OCI-LY7 (cell line): ENCODE measurements at regions not wholly inside any gene's neighbourhood (a gene's known extent, or its start where the extent isn't known, plus 50 kb on each side); places are given as distances from the start of the nearest gene placed in this dataset.

Experiments used
- BruUV-seq: library from RNA; stranded (reverse); fragments of 400-500 nt; replicated peaks from 2 replicates; lab custom pipeline; 2021; lab: Mats Ljungman, UMichigan
- CTCF ChIA-PET: fragments of 300-600 bp; sonication (Branson Sonifier 250); formaldehyde crosslinking; loops from one replicate; lab custom pipeline; 2022; ENCODE audit warnings: antibody characterized with exemption; ENCODE audit not compliant: unreplicated experiment; lab: Charles Lee
- POLR2A ChIA-PET: fragments of 300-600 bp; sonication (Branson Sonifier 250); formaldehyde crosslinking; loops from one replicate; lab custom pipeline; 2022; ENCODE audit warnings: antibody characterized with exemption; lab: Charles Lee
- DNase-seq: peaks from one replicate; pipeline ENCODE4 v3.0.0-alpha.2; 2015; ENCODE audit warnings: low spot score
- H2AFZ ChIP-seq: fragments of 200-600 bp; sonication (generic), shearing (Covaris generic); 2 replicates; pipeline ENCODE4 v1.6.1; 2014; ENCODE audit warnings: mild to moderate bottlenecking, antibody characterized with exemption, low read length, moderate library complexity
- H3K27ac ChIP-seq: fragments of 200-600 bp; sonication (generic); 2 replicates; pipeline ENCODE4 v1.5.1; 2014; ENCODE audit warnings: mixed run types, low read depth, mild to moderate bottlenecking, moderate library complexity, low read length, inconsistent platforms; ENCODE audit not compliant: poor library complexity, severe bottlenecking
- H3K36me3 ChIP-seq: fragments of 200-600 bp; sonication (generic); 2 replicates; pipeline ENCODE4 v1.6.1; 2014; ENCODE audit warnings: mild to moderate bottlenecking, antibody characterized with exemption, low read length, moderate library complexity, mixed read lengths; ENCODE audit not compliant: insufficient read depth
- H3K4me1 ChIP-seq: fragments of 200-600 bp; sonication (generic); 2 replicates; pipeline ENCODE4 v1.5.1; 2014; ENCODE audit warnings: mild to moderate bottlenecking, low read length; ENCODE audit not compliant: insufficient read depth, poor library complexity, severe bottlenecking
- H3K4me2 ChIP-seq: fragments of 200-600 bp; sonication (generic); 2 replicates; pipeline ENCODE4 v1.6.1; 2014; ENCODE audit warnings: mild to moderate bottlenecking, low read length
- H3K4me3 ChIP-seq: fragments of 200-600 bp; sonication (generic); 2 replicates; pipeline ENCODE4 v1.5.1; 2014; ENCODE audit warnings: mild to moderate bottlenecking, low read depth, low read length; ENCODE audit not compliant: poor library complexity, severe bottlenecking
- H3K79me2 ChIP-seq: fragments of 200-600 bp; sonication (generic); 2 replicates; pipeline ENCODE4 v1.6.1; 2016; ENCODE audit warnings: low read depth, mild to moderate bottlenecking, low read length, moderate library complexity, mixed read lengths; ENCODE audit not compliant: insufficient read depth
- H3K9me2 ChIP-seq: fragments of 200-600 bp; sonication (generic); 2 replicates; pipeline ENCODE4 v1.6.1; 2016; ENCODE audit warnings: mild to moderate bottlenecking, low read length, mixed read lengths; ENCODE audit not compliant: insufficient read depth
- H3K9me3 ChIP-seq: fragments of 200-600 bp; sonication (generic); 2 replicates; pipeline ENCODE4 v1.6.1; 2014; ENCODE audit warnings: mild to moderate bottlenecking, mixed run types, low read length, mixed read lengths
- H4K20me1 ChIP-seq: fragments of 200-600 bp; sonication (generic); 2 replicates; pipeline ENCODE4 v1.6.1; 2014; ENCODE audit warnings: mild to moderate bottlenecking, antibody characterized with exemption, low read length, moderate library complexity, mixed read lengths; ENCODE audit not compliant: insufficient read depth
- CTCF ChIP-seq: fragments of 200-600 bp; sonication (generic); conservative IDR thresholded peaks from 2 replicates; pipeline ENCODE4 v1.5.1; 2014; ENCODE audit warnings: mild to moderate bottlenecking, antibody characterized with exemption, low read length, moderate library complexity, mixed read lengths
- EZH2phosphoT487 ChIP-seq: fragments of 200-600 bp; sonication (generic); IDR thresholded peaks from 2 replicates; pipeline ENCODE4 v1.6.1; 2018; ENCODE audit warnings: low read depth, borderline replicate concordance, mild to moderate bottlenecking, mixed run types, antibody characterized with exemption, low read length, moderate library complexity, mixed read lengths
- intact Hi-C: fragments of 100-400 bp; cut with micrococcal nuclease; formaldehyde crosslinking; loops from one replicate; pipeline ENCODE4 v1.10.0; 2022; ENCODE audit not compliant: unreplicated experiment

GRCh38 chr10:71039551-71039950 lies 151.2 kb upstream of the PCBD1 start:
- no peak for TF ChIP-seq EZH2phosphoT487
- TF ChIP-seq CTCF: no peak
- CTCF ChIA-PET: no interaction called here
- DNase-seq: no peak
- Histone ChIP-seq H3K9me3 (no peaks in the 10 kb centered on the region), H4K20me1 (no peaks in the 10 kb centered on the region), H3K4me3 (no peak overlapping the region), H3K4me1 (no peaks in the 10 kb centered on the region), H3K9me2 (no peaks in the 10 kb centered on the region), H3K27ac (no peak overlapping the region), H3K4me2 (no peak overlapping the region), H3K79me2 (no peaks in the 10 kb centered on the region), H2AFZ (no peak overlapping the region), H3K36me3 (no peaks in the 10 kb centered on the region)
- intact Hi-C loops: no loop called here
- POLR2A ChIA-PET: no interaction called here
- BruUV-seq: no TSS peak

DNA sequence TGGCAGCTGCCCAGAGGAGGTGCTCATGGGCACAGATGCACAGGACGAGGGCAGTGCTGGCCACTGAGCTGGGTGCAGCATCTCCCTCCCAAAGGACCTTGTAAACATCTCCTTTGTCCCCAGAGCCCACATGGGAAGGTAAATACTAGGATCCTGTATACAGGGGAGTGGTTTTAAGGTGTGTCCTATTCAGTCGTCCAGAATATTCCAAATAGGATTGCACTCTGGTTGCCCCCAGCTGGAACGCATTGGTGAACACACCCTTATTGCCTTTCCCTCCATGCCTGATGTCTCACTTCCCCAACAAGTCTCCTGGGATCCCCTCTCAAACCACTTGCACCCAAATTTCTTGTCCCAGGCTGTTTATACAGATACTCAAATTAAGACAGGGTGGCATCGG lies 152.0 kb upstream of the PCBD1 start:
- Histone ChIP-seq H3K27ac (no peak overlapping the region), H4K20me1 (no peaks in the 10 kb centered on the region), H2AFZ (no peak overlapping the region), H3K79me2 (no peaks in the 10 kb centered on the region), H3K4me2 (no peak overlapping the region), H3K4me3 (no peak overlapping the region), H3K9me3 (no peaks in the 10 kb centered on the region), H3K9me2 (no peaks in the 10 kb centered on the region), H3K36me3 (no peaks in the 10 kb centered on the region), H3K4me1 (no peaks in the 10 kb centered on the region)
- TF ChIP-seq CTCF: no peak
- no peak for TF ChIP-seq EZH2phosphoT487
- no TSS peak for BruUV-seq
- intact Hi-C loops: no loop called here
- DNase-seq: no peak
- POLR2A ChIA-PET: no interaction called here
- CTCF ChIA-PET: no interaction called here

- Histone ChIP-seq H4K20me1 (no peaks in the 10 kb centered on the region), H3K9me2 (no peaks in the 10 kb centered on the region), H3K79me2 (no peaks in the 10 kb centered on the region), H3K4me3 (no peak overlapping the region), H3K4me2 (no peak overlapping the region), H2AFZ (no peak overlapping the region), H3K27ac (no peak overlapping the region), H3K36me3 (no peaks in the 10 kb centered on the region), H3K9me3 (no peaks in the 10 kb centered on the region), H3K4me1 (no peaks in the 10 kb centered on the region)
- POLR2A ChIA-PET: no interaction called here
- TF ChIP-seq EZH2phosphoT487 (no peak), CTCF (no peak)
- DNase-seq: no peak
- CTCF ChIA-PET: no interaction called here
- BruUV-seq: no TSS peak
- intact Hi-C loops: no loop called here
Observed at GRCh38 chr10:71040846-71041605, 152.7 kb upstream of the PCBD1 start.
